Hepatocyte (in vitro differentiated cells): ENCODE measurements at regions not wholly inside any gene's neighbourhood (a gene's known extent, or its start where the extent isn't known, plus 50 kb on each side); places are given as distances from the start of the nearest gene placed in this dataset.

Experiments used
- EZH2phosphoT487 ChIP-seq: fragments of 200-600 bp; sonication (generic); IDR thresholded peaks from one replicate; pipeline ENCODE4 v1.6.1; 2018; ENCODE audit warnings: antibody characterized with exemption, mild to moderate bottlenecking, low read depth, moderate library complexity; ENCODE audit not compliant: unreplicated experiment, severe bottlenecking
- TF ChIP-seq, protein P1 (sequence below): fragments of 200-600 bp; sonication (generic); IDR thresholded peaks from 2 replicates; pipeline ENCODE4 v1.5.1; 2016; ENCODE audit warnings: antibody characterized with exemption, mild to moderate bottlenecking; ENCODE audit not compliant: poor library complexity

DNA sequence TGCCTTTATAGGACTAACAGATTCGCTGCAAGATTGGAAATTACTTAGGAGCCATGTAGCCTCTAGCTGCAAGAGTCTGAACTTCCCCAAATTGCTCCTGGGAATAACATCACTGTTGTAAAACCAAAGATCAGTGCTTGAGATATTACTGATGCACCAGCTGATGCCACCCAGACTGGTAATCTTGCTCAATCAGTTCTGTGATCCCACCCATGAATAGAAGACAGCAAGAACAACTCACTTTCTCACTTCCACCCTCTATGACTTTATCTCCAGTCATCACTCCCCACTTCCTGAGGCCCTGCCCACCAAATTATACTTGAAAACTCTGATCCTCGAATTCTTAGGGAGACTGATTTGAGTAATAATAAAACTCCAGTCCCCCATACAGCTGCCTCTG is 1011.1 kb downstream of the PLA2G4A start:
- TF ChIP-seq, protein P1, sequence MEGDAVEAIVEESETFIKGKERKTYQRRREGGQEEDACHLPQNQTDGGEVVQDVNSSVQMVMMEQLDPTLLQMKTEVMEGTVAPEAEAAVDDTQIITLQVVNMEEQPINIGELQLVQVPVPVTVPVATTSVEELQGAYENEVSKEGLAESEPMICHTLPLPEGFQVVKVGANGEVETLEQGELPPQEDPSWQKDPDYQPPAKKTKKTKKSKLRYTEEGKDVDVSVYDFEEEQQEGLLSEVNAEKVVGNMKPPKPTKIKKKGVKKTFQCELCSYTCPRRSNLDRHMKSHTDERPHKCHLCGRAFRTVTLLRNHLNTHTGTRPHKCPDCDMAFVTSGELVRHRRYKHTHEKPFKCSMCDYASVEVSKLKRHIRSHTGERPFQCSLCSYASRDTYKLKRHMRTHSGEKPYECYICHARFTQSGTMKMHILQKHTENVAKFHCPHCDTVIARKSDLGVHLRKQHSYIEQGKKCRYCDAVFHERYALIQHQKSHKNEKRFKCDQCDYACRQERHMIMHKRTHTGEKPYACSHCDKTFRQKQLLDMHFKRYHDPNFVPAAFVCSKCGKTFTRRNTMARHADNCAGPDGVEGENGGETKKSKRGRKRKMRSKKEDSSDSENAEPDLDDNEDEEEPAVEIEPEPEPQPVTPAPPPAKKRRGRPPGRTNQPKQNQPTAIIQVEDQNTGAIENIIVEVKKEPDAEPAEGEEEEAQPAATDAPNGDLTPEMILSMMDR, result no peak
- TF ChIP-seq EZH2phosphoT487, result no peak
